HG03103 (cell line): ENCODE measurements at regions not wholly inside any gene's neighbourhood (a gene's known extent, or its start where the extent isn't known, plus 50 kb on each side); places are given as distances from the start of the nearest gene placed in this dataset.

Experiments used
- ATAC-seq: cut with Tn5 transposase; IDR thresholded peaks from one replicate; pipeline ENCODE4 v1.9.1; 2021; ENCODE audit warnings: low read depth; ENCODE audit not compliant: unreplicated experiment

GRCh38 chr5:29054282-29054681 is 2015.9 kb upstream of the CDH9 start:
- ATAC-seq: no peak

- ATAC-seq: no peak
Measured at GRCh38 chr5:29051509-29051908, 2013.1 kb upstream of the CDH9 start.

GRCh38 chr5:29042152-29042551 is 2003.8 kb upstream of the CDH9 start:
- ATAC-seq: no peak

GRCh38 chr5:29040404-29040803 is 2002.0 kb upstream of the CDH9 start:
- no peak for ATAC-seq

- no peak for ATAC-seq
Measured at GRCh38 chr5:29039994-29040393, 2001.6 kb upstream of the CDH9 start.

GRCh38 chr5:29037716-29038115 is 1999.3 kb upstream of the CDH9 start:
- ATAC-seq: no peak

GRCh38 chr5:29024052-29024451 is 1985.7 kb upstream of the CDH9 start:
- ATAC-seq: no peak

- ATAC-seq: no peak
Measured at GRCh38 chr5:29023541-29023940, 1985.2 kb upstream of the CDH9 start.

GRCh38 chr5:29017501-29017900 is 1979.1 kb upstream of the CDH9 start:
- no peak for ATAC-seq

GRCh38 chr5:29016067-29016466 is 1977.7 kb upstream of the CDH9 start:
- ATAC-seq: no peak

- no peak for ATAC-seq
Measured at GRCh38 chr5:29015523-29015922, 1977.1 kb upstream of the CDH9 start.

GRCh38 chr5:29005386-29005785 is 1967.0 kb upstream of the CDH9 start:
- no peak for ATAC-seq

GRCh38 chr5:29002481-29002880 is 1964.1 kb upstream of the CDH9 start:
- no peak for ATAC-seq

GRCh38 chr5:29001666-29002065 is 1963.3 kb upstream of the CDH9 start:
- ATAC-seq: no peak

GRCh38 chr5:28984639-28985038 is 1946.3 kb upstream of the CDH9 start:
- no peak for ATAC-seq

- ATAC-seq: no peak
Measured at GRCh38 chr5:28975508-28975907, 1937.1 kb upstream of the CDH9 start.

GRCh38 chr5:28967848-28968247 is 1929.5 kb upstream of the CDH9 start:
- no peak for ATAC-seq

GRCh38 chr5:28961816-28962215 is 1923.4 kb upstream of the CDH9 start:
- no peak for ATAC-seq

GRCh38 chr5:28958581-28958980 is 1920.2 kb upstream of the CDH9 start:
- no peak for ATAC-seq

- no peak for ATAC-seq
Measured at GRCh38 chr5:28957450-28957849, 1919.1 kb upstream of the CDH9 start.

- no peak for ATAC-seq
Measured at GRCh38 chr5:28954074-28954473, 1915.7 kb upstream of the CDH9 start.

- ATAC-seq: no peak
Measured at GRCh38 chr5:28947865-28948264, 1909.5 kb upstream of the CDH9 start.

GRCh38 chr5:28945859-28946258 is 1907.5 kb upstream of the CDH9 start:
- no peak for ATAC-seq
